ENCODE measurements at regions not wholly inside any gene's neighbourhood (a gene's known extent, or its start where the extent isn't known, plus 50 kb on each side); places are given as distances from the start of the nearest gene placed in this dataset.

DNA sequence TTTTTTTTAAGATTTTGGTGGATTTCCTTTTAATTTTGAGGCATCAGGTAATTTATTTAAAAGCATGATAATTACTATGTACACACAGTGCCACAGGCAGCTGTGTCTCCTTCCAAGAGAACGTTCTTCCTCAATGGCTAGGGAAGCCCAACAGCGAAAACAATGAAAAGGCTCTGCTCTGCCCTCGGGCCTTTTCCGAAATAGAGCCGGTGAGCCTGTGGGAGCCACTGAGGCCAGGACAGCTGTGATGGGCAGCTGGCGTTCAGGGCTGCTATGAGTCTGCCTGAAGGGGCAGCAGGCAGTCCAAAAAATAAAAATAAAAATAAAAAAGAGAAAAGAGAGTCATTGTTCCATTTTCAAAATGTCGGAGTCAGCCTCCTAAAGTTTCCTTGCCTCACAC, 443.8 kb downstream of the KIF16B start:
- ChIA-PET POLR2A (ENCODE audit: low non-redundant PET) (no interaction called here), CTCF (interaction anchor here (0.6 kb wide), 1 partner anchor 209 kb away, joined by 3 read pairs; no protein-coding TSS in a partner anchor)
- TF ChIP-seq, protein P1, sequence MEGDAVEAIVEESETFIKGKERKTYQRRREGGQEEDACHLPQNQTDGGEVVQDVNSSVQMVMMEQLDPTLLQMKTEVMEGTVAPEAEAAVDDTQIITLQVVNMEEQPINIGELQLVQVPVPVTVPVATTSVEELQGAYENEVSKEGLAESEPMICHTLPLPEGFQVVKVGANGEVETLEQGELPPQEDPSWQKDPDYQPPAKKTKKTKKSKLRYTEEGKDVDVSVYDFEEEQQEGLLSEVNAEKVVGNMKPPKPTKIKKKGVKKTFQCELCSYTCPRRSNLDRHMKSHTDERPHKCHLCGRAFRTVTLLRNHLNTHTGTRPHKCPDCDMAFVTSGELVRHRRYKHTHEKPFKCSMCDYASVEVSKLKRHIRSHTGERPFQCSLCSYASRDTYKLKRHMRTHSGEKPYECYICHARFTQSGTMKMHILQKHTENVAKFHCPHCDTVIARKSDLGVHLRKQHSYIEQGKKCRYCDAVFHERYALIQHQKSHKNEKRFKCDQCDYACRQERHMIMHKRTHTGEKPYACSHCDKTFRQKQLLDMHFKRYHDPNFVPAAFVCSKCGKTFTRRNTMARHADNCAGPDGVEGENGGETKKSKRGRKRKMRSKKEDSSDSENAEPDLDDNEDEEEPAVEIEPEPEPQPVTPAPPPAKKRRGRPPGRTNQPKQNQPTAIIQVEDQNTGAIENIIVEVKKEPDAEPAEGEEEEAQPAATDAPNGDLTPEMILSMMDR (conservative IDR thresholded peaks at IDR 0.05; ENCODE audit: low read depth), result no peak
- no peak for DNase-seq (ENCODE audit: low spot score)
- no peak overlapping the region for H3K27ac ChIP-seq

DNA sequence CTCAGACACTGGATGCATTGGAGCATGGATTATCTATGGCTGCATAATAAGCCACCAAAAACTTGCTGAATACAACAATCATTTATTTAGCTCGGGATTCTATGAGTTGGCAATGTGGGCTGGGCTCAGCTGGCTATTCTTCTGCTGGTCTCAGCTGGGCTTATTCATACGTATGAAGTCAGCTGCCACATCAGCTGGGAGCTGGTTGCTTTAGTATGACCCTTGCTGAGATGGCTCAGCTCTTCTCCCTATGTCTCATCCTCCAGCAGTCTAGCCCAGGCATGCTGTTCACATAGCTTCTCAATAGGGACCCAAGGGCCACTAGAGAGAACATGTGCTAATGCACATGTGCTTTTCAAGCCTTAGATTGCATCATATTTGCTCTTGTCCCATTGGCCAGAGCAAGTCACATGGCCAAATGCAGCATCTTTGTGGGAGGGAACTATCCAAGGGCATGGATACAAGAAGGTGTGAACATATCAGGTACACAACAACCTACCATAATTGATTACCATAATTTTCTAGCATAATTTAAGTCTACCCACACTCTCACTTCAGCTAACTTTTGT, 444.6 kb downstream of the KIF16B start:
- no peak overlapping the region for H3K27ac ChIP-seq
- CTCF ChIA-PET, result interaction anchor here (0.6 kb wide), 1 partner anchor 208 kb away, joined by 3 read pairs; no protein-coding TSS in a partner anchor
- TF ChIP-seq, protein P1 (conservative IDR thresholded peaks at IDR 0.05; ENCODE audit: low read depth), result no peak
- POLR2A ChIA-PET (ENCODE audit: low non-redundant PET), result no interaction called here
- no peak for DNase-seq (ENCODE audit: low spot score)

DNA sequence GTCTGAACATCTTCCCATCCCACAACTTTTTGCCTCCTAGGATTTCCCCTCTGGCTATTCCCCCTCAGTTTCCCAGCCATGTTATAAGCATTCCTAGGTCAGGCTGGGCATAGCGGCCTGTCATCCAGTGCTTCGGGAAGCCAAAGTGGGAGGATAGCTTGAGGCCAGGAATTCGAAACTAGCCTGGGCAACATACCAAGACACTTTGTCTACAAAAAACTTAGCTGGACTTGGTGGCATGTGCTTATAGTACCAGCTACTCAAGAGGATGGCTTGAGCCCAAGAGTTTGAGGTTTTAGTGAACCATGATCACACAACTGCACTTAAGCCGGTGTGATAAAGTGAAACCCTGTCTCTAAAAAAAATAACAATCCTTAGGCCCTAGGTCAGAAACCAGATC, 447.4 kb downstream of the KIF16B start:
- DNase-seq (ENCODE audit: low spot score), result no peak
- CTCF ChIA-PET, result interaction anchor here (1.7 kb wide), 1 partner anchor 635 kb away, joined by 4 read pairs; no protein-coding TSS in a partner anchor
- TF ChIP-seq, protein P1 (conservative IDR thresholded peaks at IDR 0.05; ENCODE audit: low read depth), result no peak
- H3K27ac ChIP-seq, result no peak overlapping the region
- POLR2A ChIA-PET (ENCODE audit: low non-redundant PET), result no interaction called here

DNA sequence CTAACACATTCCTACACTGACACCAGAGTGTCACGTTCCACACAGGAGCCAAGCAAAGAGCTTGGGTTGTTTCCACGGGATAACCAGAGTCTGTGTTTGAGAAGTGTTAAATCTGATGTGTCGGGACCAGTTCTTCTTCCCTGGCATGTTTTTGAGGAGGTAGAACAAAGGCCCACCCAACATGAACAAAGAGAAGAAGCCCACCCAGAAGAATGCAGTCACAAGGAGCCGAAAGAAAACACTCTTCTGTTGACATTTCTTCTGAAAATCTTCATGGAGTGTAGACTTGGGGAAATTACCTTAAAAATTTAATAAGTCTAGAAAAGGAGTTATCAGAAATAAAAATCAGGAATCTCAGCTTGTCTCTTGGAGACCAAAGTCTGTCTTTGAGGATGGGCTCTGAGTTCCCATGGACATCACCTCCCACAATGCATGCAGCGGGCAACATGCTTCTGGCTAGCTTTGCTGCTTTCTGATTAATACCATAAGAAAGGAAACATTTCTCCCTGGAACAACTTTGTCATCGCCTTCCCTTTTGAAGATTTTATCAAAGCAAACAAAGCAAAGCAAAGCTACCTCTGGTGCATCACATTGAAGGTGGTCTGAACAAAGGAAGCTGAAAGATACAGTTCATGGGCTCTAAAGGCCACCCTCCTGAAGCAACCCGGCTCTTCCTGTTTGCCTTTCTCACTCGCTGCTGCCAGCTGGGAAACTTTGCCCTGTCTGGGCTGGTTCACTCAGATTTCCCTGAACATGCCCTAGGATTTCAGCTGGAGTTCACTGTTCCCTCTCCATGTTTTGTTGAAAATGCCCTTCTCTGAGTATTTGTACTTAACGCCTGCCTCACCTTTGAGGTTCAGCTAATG, 448.1 kb downstream of the KIF16B start:
- CTCF ChIA-PET, result interaction anchor here (1.7 kb wide), 1 partner anchor 635 kb away, joined by 4 read pairs; no protein-coding TSS in a partner anchor
- POLR2A ChIA-PET (ENCODE audit: low non-redundant PET), result no interaction called here
- DNase-seq (ENCODE audit: low spot score), result no peak
- H3K27ac ChIP-seq, result no peak overlapping the region
- TF ChIP-seq, protein P1 (conservative IDR thresholded peaks at IDR 0.05; ENCODE audit: low read depth), result no peak

DNA sequence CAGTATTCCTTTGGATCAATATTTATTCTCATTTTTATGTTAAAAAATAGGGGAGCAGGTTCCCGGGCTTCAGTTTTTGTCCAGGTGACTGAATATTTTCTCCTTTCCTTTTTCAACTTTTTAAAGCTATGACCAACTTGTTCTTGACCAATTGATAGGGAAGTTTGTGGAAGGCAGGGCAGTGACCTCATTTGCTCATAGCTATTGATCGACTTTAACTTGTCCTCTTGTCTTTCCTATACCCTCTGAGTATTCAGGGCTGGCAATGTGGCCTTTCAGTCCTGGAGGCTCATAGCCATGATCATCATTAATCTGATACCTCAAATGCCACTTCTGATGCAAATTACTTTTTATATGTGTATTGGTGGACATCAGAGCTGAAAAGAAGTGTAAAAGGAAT, 448.8 kb downstream of the KIF16B start:
- DNase-seq (ENCODE audit: low spot score), result no peak
- ChIA-PET POLR2A (ENCODE audit: low non-redundant PET) (no interaction called here), CTCF (interaction anchor here (1.7 kb wide), 1 partner anchor 636 kb away, joined by 4 read pairs; no protein-coding TSS in a partner anchor)
- TF ChIP-seq, protein P1 (conservative IDR thresholded peaks at IDR 0.05; ENCODE audit: low read depth), result no peak
- H3K27ac ChIP-seq, result no peak overlapping the region

DNA sequence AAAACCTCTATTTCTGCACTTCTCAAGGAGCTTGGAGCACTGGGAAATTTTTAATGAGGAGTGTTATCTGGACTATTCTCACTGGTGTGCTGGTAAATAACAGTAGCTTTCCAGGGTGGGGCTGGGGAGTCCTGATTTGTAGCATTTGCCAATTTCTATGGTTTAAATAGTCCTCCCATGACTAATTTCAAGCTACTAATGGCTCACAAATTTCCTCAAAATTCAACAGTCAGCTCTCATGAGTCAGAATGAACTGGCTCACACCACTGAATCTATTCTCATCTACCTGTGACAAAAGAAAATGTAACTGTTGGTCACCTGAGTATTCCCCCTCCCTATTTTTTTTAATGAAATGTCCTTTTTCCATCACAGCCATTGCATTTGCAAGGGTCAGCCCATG, 449.6 kb downstream of the KIF16B start:
- CTCF ChIA-PET, result no interaction called here
- no peak for DNase-seq (ENCODE audit: low spot score)
- H3K27ac ChIP-seq, result no peak overlapping the region
- POLR2A ChIA-PET (ENCODE audit: low non-redundant PET), result no interaction called here
- TF ChIP-seq, protein P1 (conservative IDR thresholded peaks at IDR 0.05; ENCODE audit: low read depth), result no peak
